Endothelial cell of umbilical vein (primary cell): ENCODE measurements at regions not wholly inside any gene's neighbourhood (a gene's known extent, or its start where the extent isn't known, plus 50 kb on each side); places are given as distances from the start of the nearest gene placed in this dataset.

Source experiments
- BruUV-seq: library from RNA; stranded (reverse); fragments of 400-500 nt; replicated peaks from 2 replicates; lab custom pipeline; 2021; lab: Mats Ljungman, UMichigan
- CTCF ChIA-PET: fragments of 300-600, 350-600 bp; sonication (Branson Sonifier 250); formaldehyde crosslinking; loops from one replicate; lab custom pipeline; 2021; ENCODE audit warnings: antibody characterized with exemption, inconsistent platforms; lab: Charles Lee
- POLR2A ChIA-PET: fragments of 300-600, 350-600 bp; sonication (Branson Sonifier 250); formaldehyde crosslinking; loops from one replicate; lab custom pipeline; 2021; ENCODE audit warnings: antibody characterized with exemption, inconsistent platforms; lab: Charles Lee
- DNase-seq: peaks from one replicate; pipeline ENCODE4 v3.0.0-alpha.2; 2011; ENCODE audit warnings: low read depth, low spot score
- FAIRE-seq: peaks from 2 replicates; lab custom pipeline; 2011; peaks lifted over from hg19 to GRCh38; lab: Jason Lieb, UNC
- H2AFZ ChIP-seq: 2 replicates; pipeline ENCODE4 v1.6.0; 2012; ENCODE audit warnings: low read depth, low read length, control low read depth, inconsistent platforms
- H3K27ac ChIP-seq: 2 replicates; pipeline ENCODE4 v1.5.1; 2011; ENCODE audit warnings: low read depth, mild to moderate bottlenecking, control low read depth, low read length, moderate library complexity; ENCODE audit not compliant: insufficient read depth
- H3K27me3 ChIP-seq, 2 experiments: 2 replicates each; pipeline versions ENCODE4 v1.6.0 to v1.6.1; 2011; ENCODE audit warnings: low read length in 2 of 2, mixed read lengths in 1 of 2; ENCODE audit not compliant: control insufficient read depth in 2 of 2, insufficient read depth in 2 of 2
- H3K36me3 ChIP-seq, 2 experiments: 2 replicates in 1 of 2; 3 replicates in 1 of 2; pipeline ENCODE4 v1.5.1; 2011; ENCODE audit warnings: low read length in 2 of 2, mild to moderate bottlenecking in 1 of 2, moderate library complexity in 1 of 2; ENCODE audit not compliant: control insufficient read depth in 2 of 2, insufficient read depth in 2 of 2; ENCODE audit errors: extremely low read depth in 1 of 2
- H3K4me1 ChIP-seq: 3 replicates; pipeline ENCODE4 v1.5.1; 2011; ENCODE audit warnings: mild to moderate bottlenecking, low read length; ENCODE audit not compliant: control insufficient read depth, insufficient read depth; ENCODE audit errors: extremely low read depth
- H3K4me2 ChIP-seq: 2 replicates; pipeline ENCODE4 v1.6.1; 2011; ENCODE audit warnings: low read length, control low read depth, mixed read lengths; ENCODE audit not compliant: insufficient read depth
- H3K4me3 ChIP-seq, 3 experiments: fragments of 200-600 bp in 1 of 3; sonication (generic), shearing (Covaris generic) in 1 of 3; replicated peaks in 1 of 3; 2 replicates each; pipeline ENCODE4 v1.5.1; 2011 to 2016; ENCODE audit warnings: control low read depth in 3 of 3, low read length in 3 of 3, mild to moderate bottlenecking in 2 of 3, inconsistent platforms in 1 of 3, low read depth in 1 of 3, moderate library complexity in 1 of 3; ENCODE audit not compliant: insufficient read depth in 1 of 3
- H3K79me2 ChIP-seq: 2 replicates; pipeline ENCODE4 v1.6.0; 2012; ENCODE audit warnings: low read length, inconsistent platforms; ENCODE audit not compliant: control insufficient read depth, insufficient read depth
- H3K9ac ChIP-seq: replicated peaks from 2 replicates; pipeline ENCODE3; 2011; ENCODE audit warnings: low read length, control low read depth; ENCODE audit not compliant: insufficient read depth; ENCODE audit errors: extremely low read depth
- H3K9me1 ChIP-seq: replicated peaks from 3 replicates; pipeline ENCODE4 v1.6.0; 2011; ENCODE audit warnings: mild to moderate bottlenecking, low read length; ENCODE audit not compliant: control insufficient read depth, insufficient read depth; ENCODE audit errors: extremely low read depth
- H3K9me3 ChIP-seq: replicated peaks from 2 replicates; pipeline ENCODE4 v1.5.1; 2012; ENCODE audit warnings: low read length, inconsistent platforms; ENCODE audit not compliant: control insufficient read depth, insufficient read depth
- H4K20me1 ChIP-seq: replicated peaks from 2 replicates; pipeline ENCODE3; 2011; ENCODE audit warnings: mild to moderate bottlenecking, low read length; ENCODE audit not compliant: control insufficient read depth, insufficient read depth; ENCODE audit errors: extremely low read depth
- EZH2 ChIP-seq: IDR thresholded peaks from 2 replicates; pipeline ENCODE4 v1.6.1; 2012; ENCODE audit warnings: borderline replicate concordance, low read depth, mild to moderate bottlenecking, moderate library complexity, low read length, inconsistent platforms; ENCODE audit not compliant: severe bottlenecking
- FOS ChIP-seq: IDR thresholded peaks from 2 replicates; pipeline ENCODE4 v1.6.1; 2011; ENCODE audit warnings: mild to moderate bottlenecking, low read length, moderate library complexity, borderline replicate concordance; ENCODE audit not compliant: insufficient read depth
- GATA2 ChIP-seq: IDR thresholded peaks from 2 replicates; pipeline ENCODE4 v1.7.0; 2011; ENCODE audit warnings: low read depth, mild to moderate bottlenecking, moderate library complexity, mixed read lengths, low read length; ENCODE audit not compliant: insufficient read length, insufficient read depth
- JUN ChIP-seq: IDR thresholded peaks from 2 replicates; pipeline ENCODE4 v1.6.1; 2011; ENCODE audit warnings: borderline replicate concordance, low read depth; ENCODE audit not compliant: insufficient read length, insufficient read depth
- MAX ChIP-seq: IDR thresholded peaks from 2 replicates; pipeline ENCODE4 v1.6.1; 2011; ENCODE audit not compliant: insufficient read depth, insufficient read length
- MYC ChIP-seq: IDR thresholded peaks from one replicate; pipeline ENCODE4 v1.6.1; 2011; ENCODE audit warnings: mild to moderate bottlenecking, low read depth, low read length
- POLR2A ChIP-seq: IDR thresholded peaks from 2 replicates; pipeline ENCODE4 v1.6.1; 2012; ENCODE audit warnings: low read depth, mild to moderate bottlenecking, control low read depth, low read length
- POLR2AphosphoS5 ChIP-seq: IDR thresholded peaks from 2 replicates; pipeline ENCODE4 v1.6.1; 2012; ENCODE audit warnings: low read depth, mild to moderate bottlenecking, control low read depth, low read length, moderate library complexity; ENCODE audit not compliant: insufficient read depth
- dilution Hi-C: fragments of 300-500 bp; cut with MboI; formaldehyde crosslinking; loops from one replicate; pipeline ENCODE4 v1.15.0; 2019; ENCODE audit warnings: low sequenced_read_pairs; ENCODE audit not compliant: extremely low pct_ligation_motif_present
- intact Hi-C: fragments of 100-400 bp; cut with micrococcal nuclease; formaldehyde crosslinking; loops from one replicate; pipeline ENCODE4 v1.10.0; 2022
- TF ChIP-seq, protein P1 (sequence below), 2 donors: IDR thresholded peaks; 1 replicate in 1 of 2; 2 replicates in 1 of 2; pipeline ENCODE4 v1.5.1; 2011; ENCODE audit warnings: low read length in 2 of 2, mild to moderate bottlenecking in 2 of 2, moderate library complexity in 2 of 2, control low read depth in 1 of 2, inconsistent platforms in 1 of 2, low read depth in 1 of 2; ENCODE audit not compliant: insufficient read depth in 1 of 2; ENCODE audit errors: extremely low read depth in 1 of 2

GRCh38 chr7:85508642-85509410 lies 322.0 kb upstream of the SEMA3D start:
- Histone ChIP-seq H3K4me3 (no peak overlapping the region), H3K9ac (no peak overlapping the region), H4K20me1 (no peaks in the 10 kb centered on the region), H3K79me2 (no peaks in the 10 kb centered on the region), H2AFZ (no peak overlapping the region), H3K27me3 (peaks cover 0 to 4% of the 10 kb centered on the region in 2 experiments), H3K4me1 (no peaks in the 10 kb centered on the region), H3K9me3 (no peaks in the 10 kb centered on the region), H3K9me1 (no peaks in the 10 kb centered on the region), H3K27ac (no peak overlapping the region), H3K4me2 (no peak overlapping the region), H3K36me3 (no peaks in the 10 kb centered on the region)
- ChIA-PET POLR2A (no interaction called here), CTCF (interaction anchor here (0.9 to 1.0 kb wide), 2 partner anchors 9 to 44 kb away, joined by 3 read pairs; no protein-coding TSS in a partner anchor)
- dilution Hi-C loops = no loop called here
- intact Hi-C loops = no loop called here
- DNase-seq = no peak
- BruUV-seq = no TSS peak
- TF ChIP-seq GATA2 (no peak), JUN (no peak), FOS (no peak), EZH2 (no peak), MAX (no peak), MYC (no peak), POLR2AphosphoS5 (no peak), POLR2A (no peak)
- TF ChIP-seq, protein P1, sequence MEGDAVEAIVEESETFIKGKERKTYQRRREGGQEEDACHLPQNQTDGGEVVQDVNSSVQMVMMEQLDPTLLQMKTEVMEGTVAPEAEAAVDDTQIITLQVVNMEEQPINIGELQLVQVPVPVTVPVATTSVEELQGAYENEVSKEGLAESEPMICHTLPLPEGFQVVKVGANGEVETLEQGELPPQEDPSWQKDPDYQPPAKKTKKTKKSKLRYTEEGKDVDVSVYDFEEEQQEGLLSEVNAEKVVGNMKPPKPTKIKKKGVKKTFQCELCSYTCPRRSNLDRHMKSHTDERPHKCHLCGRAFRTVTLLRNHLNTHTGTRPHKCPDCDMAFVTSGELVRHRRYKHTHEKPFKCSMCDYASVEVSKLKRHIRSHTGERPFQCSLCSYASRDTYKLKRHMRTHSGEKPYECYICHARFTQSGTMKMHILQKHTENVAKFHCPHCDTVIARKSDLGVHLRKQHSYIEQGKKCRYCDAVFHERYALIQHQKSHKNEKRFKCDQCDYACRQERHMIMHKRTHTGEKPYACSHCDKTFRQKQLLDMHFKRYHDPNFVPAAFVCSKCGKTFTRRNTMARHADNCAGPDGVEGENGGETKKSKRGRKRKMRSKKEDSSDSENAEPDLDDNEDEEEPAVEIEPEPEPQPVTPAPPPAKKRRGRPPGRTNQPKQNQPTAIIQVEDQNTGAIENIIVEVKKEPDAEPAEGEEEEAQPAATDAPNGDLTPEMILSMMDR (IDR thresholded peaks at IDR 0.05; ENCODE audit: extremely low read depth in 1 of 2, insufficient read depth in 1 of 2, low read depth in 1 of 2, low read length in 2 of 2) = no peak
- FAIRE-seq = no peak
